ENCODE measurements at regions not wholly inside any gene's neighbourhood (a gene's known extent, or its start where the extent isn't known, plus 50 kb on each side); places are given as distances from the start of the nearest gene placed in this dataset.

DNA sequence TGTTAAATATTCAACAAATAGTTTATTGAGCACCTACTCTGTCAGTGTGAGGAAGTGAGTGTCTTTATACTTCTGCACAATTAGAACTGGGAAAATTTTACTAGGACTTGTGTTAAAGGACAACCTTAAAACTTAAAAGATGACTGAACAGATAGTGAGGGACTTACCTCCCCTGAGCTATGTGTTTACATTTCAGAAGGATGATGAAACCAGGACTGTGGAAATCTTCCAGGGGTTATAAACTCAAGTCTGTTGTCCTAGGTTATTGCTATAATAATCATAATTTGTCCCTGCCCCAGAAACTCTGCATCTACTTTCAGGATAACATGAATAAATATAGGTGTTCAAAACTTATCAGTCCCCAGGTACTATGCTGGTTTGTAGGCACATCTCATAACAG lies 261.0 kb upstream of the MKLN1 start:
- H3K4me3 ChIP-seq (ENCODE audit: low read depth, low read length): no peak overlapping the region
- TF ChIP-seq, protein P1, sequence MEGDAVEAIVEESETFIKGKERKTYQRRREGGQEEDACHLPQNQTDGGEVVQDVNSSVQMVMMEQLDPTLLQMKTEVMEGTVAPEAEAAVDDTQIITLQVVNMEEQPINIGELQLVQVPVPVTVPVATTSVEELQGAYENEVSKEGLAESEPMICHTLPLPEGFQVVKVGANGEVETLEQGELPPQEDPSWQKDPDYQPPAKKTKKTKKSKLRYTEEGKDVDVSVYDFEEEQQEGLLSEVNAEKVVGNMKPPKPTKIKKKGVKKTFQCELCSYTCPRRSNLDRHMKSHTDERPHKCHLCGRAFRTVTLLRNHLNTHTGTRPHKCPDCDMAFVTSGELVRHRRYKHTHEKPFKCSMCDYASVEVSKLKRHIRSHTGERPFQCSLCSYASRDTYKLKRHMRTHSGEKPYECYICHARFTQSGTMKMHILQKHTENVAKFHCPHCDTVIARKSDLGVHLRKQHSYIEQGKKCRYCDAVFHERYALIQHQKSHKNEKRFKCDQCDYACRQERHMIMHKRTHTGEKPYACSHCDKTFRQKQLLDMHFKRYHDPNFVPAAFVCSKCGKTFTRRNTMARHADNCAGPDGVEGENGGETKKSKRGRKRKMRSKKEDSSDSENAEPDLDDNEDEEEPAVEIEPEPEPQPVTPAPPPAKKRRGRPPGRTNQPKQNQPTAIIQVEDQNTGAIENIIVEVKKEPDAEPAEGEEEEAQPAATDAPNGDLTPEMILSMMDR (conservative IDR thresholded peaks at IDR 0.05; ENCODE audit: low read depth, low read length): no peak
- peak; percentile 81 for DNase-seq (ENCODE audit: low read depth)

DNA sequence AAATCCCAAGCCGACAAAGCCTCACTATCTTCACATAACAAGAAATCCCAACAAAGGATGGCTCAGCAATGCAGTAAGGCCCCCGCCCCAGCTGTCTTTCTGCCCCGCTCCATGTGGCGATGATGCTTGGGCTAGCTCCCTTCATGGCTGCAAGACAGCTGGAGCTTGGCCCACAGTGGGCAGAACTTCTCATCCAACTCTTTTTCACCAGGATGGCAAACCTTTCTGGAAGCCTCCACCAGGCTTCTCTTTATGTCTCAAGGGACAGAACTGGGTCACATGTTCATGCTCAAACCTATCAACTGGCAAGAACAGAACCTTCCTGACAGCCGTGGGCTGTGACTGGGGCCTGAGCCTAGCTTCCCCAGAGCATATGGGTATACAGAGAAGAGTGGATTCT lies 260.5 kb upstream of the MKLN1 start:
- peak; percentile 25 for DNase-seq (ENCODE audit: low read depth)
- TF ChIP-seq, protein P1 (conservative IDR thresholded peaks at IDR 0.05; ENCODE audit: low read depth, low read length): no peak
- no peak overlapping the region for H3K4me3 ChIP-seq (ENCODE audit: low read depth, low read length)

DNA sequence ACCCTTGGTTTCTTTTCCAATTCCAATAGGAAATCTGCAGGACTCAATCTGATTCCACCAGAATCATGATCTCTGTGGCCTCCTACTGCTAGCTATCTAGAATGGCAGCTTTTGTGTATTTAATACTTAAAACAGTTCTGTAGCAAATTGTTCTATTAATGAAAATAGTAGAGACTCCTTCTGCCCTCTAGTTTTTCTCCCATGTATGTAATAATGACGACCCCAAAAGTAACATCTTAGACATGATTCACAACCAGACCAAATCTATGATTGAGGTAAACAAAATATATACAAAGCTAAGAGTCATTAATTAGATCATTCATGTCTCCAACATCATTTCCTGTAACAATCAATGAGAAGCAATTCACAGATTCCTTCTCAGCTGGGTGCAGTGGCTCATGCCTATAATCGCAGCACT lies 259.1 kb upstream of the MKLN1 start:
- peak; percentile 56 for DNase-seq (ENCODE audit: low read depth)
- TF ChIP-seq, protein P1 (conservative IDR thresholded peaks at IDR 0.05; ENCODE audit: low read depth, low read length): peak; percentile 55
- H3K4me3 ChIP-seq (ENCODE audit: low read depth, low read length): no peak overlapping the region

DNA sequence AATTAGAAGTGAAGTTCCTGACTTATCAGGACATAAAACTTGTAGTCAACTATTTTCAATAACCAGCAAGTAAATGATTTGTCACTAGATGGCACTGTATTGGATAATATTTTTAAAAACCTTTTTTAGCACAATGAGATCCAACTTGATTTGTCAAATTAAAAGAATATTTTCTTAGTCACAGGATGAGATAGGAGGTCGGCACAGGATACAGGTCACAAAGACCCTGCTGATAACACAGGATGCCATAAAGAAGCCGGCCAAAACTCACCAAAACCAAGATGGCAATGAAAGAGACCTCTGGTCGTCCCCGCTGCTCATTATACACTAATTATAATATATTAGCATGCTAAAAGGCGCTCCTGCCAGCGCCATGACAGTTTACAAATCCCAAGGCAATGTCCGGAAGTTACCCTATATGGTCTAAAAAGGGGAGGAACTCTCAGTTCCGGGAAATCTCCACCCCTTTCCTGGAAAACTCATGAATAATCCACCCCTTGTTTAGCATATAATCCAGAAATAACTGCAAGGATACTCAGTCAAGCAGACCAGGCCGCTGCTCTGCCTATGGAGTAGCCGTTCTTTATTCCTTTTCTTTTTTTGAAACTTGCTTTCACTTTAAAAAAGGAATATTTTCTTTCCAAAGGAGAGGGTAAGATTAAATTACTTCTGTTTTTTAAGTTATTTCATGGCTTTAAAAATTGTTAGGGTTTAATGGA lies 255.7 kb upstream of the MKLN1 start:
- TF ChIP-seq, protein P1 (conservative IDR thresholded peaks at IDR 0.05; ENCODE audit: low read depth, low read length): peak; percentile 47
- H3K4me3 ChIP-seq (ENCODE audit: low read depth, low read length): peak overlapping the region; percentile 32
- DNase-seq (ENCODE audit: low read depth): peak; percentile 86

DNA sequence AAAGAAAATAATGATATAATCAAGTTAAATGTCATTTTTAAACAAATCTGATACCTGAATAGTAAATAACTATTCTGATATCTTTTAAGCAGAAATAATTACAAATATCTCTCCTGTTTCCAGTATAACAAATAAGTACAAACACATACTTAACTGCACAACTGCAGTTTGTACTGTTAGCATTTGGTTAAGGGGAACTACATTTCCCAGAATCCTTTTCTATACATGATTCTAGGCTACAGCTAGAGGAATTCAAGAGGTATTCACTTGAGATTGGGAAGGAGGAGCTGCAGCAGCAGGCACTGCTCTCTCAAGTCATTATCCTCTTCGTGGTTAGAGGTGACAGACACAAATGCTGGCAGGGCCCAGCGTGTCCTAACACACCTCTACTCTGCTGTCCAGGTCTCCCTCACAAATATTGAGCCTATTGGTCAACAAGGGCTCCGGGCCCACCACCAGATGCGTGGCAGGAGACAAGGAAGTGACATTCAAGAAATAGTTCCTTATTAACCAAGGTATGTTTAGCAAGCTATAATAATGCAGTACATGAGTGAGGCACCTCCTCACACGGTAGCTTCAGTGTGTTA lies 255.1 kb upstream of the MKLN1 start:
- H3K4me3 ChIP-seq (ENCODE audit: low read depth, low read length): no peak overlapping the region
- TF ChIP-seq, protein P1 (conservative IDR thresholded peaks at IDR 0.05; ENCODE audit: low read depth, low read length): no peak
- peak; percentile 50 for DNase-seq (ENCODE audit: low read depth)

DNA sequence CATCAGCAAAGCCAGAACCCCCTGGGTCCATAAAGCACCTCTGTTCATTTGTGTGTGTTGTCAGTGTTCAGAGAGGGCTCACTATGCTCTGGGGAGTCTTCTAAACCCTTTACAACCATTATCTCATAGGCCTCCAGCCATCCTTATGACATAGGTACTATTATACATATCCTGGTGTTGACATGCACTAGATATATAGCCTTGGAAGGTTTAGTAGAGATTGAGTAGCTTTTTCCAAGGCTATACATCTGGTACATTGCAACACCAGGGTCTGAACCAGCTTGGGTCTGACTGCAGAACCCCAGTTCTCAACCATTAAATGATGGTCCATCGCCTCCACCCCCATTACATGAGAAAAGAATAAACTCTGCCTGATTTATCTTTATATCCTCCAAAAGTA lies 253.6 kb upstream of the MKLN1 start:
- no peak overlapping the region for H3K4me3 ChIP-seq (ENCODE audit: low read depth, low read length)
- TF ChIP-seq, protein P1 (conservative IDR thresholded peaks at IDR 0.05; ENCODE audit: low read depth, low read length): no peak
- no peak for DNase-seq (ENCODE audit: low read depth)

DNA sequence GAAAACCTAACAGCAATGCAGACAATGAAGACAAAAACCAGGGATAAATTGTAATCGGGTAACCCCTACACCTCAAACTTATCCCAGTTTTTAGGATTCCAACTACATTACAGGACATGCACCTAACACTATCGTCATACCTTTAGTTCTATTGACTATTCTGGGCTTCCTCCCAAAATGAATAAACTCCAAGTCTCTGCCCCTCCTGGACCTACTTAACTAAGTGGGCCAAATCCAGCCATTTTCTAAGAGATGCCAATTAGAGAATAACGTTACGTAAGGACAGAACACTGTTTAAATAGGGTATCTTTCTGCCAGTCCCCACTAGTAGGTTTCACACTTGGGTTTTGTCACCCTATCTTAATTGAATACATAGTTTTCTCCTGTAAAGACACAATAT lies 253.1 kb upstream of the MKLN1 start:
- TF ChIP-seq, protein P1 (conservative IDR thresholded peaks at IDR 0.05; ENCODE audit: low read depth, low read length): no peak
- no peak for DNase-seq (ENCODE audit: low read depth)
- no peak overlapping the region for H3K4me3 ChIP-seq (ENCODE audit: low read depth, low read length)
